Keratinocyte (primary cell): ENCODE measurements at regions not wholly inside any gene's neighbourhood (a gene's known extent, or its start where the extent isn't known, plus 50 kb on each side); places are given as distances from the start of the nearest gene placed in this dataset.

Source experiments
- DNase-seq: peaks from one replicate; pipeline ENCODE4 v3.0.0-alpha.2; 2011; ENCODE audit warnings: low read depth, missing footprints, low spot score
- FAIRE-seq: peaks from 2 replicates; lab custom pipeline; 2011; peaks lifted over from hg19 to GRCh38; lab: Jason Lieb, UNC
- H2AFZ ChIP-seq: 2 replicates; pipeline ENCODE4 v1.6.0; 2012; ENCODE audit warnings: low read length, control low read depth, inconsistent platforms; ENCODE audit not compliant: control insufficient read depth
- H3K27ac ChIP-seq: 2 replicates; pipeline ENCODE4 v1.5.1; 2011; ENCODE audit warnings: low read length; ENCODE audit not compliant: control insufficient read depth, insufficient read depth
- H3K27me3 ChIP-seq: 3 replicates; pipeline ENCODE4 v1.6.0; 2011; ENCODE audit warnings: low read length; ENCODE audit not compliant: control insufficient read depth, insufficient read depth; ENCODE audit errors: extremely low read depth
- H3K36me3 ChIP-seq, 2 experiments: 2 replicates in 1 of 2; 3 replicates in 1 of 2; pipeline ENCODE4 v1.5.1; 2011; ENCODE audit warnings: low read length in 2 of 2, mild to moderate bottlenecking in 1 of 2; ENCODE audit not compliant: control insufficient read depth in 2 of 2, insufficient read depth in 2 of 2; ENCODE audit errors: extremely low read depth in 1 of 2
- H3K4me1 ChIP-seq: 3 replicates; pipeline ENCODE4 v1.5.1; 2011; ENCODE audit warnings: low read length; ENCODE audit not compliant: control insufficient read depth, insufficient read depth; ENCODE audit errors: extremely low read depth
- H3K4me2 ChIP-seq: 3 replicates; pipeline ENCODE4 v1.6.0; 2011; ENCODE audit warnings: low read depth, low read length; ENCODE audit not compliant: control insufficient read depth, insufficient read depth; ENCODE audit errors: extremely low read depth
- H3K4me3 ChIP-seq, 3 experiments: fragments of 200-600 bp in 1 of 3; sonication (generic) in 1 of 3; 2 replicates in 2 of 3; 3 replicates in 1 of 3; pipeline ENCODE4 v1.5.1; 2011 to 2016; ENCODE audit warnings: low read length in 3 of 3, mild to moderate bottlenecking in 3 of 3, control low read depth in 2 of 3, inconsistent platforms in 1 of 3, low read depth in 1 of 3, mixed read lengths in 1 of 3, mixed run types in 1 of 3, moderate library complexity in 1 of 3; ENCODE audit not compliant: control insufficient read depth in 2 of 3, insufficient read depth in 2 of 3; ENCODE audit errors: extremely low read depth in 1 of 3
- H3K79me2 ChIP-seq: 2 replicates; pipeline ENCODE4 v1.6.0; 2012; ENCODE audit warnings: low read length; ENCODE audit not compliant: control insufficient read depth, insufficient read depth
- H3K9ac ChIP-seq: 3 replicates; pipeline ENCODE4 v1.6.0; 2011; ENCODE audit warnings: low read length; ENCODE audit not compliant: control insufficient read depth, insufficient read depth; ENCODE audit errors: extremely low read depth
- H3K9me1 ChIP-seq: 3 replicates; pipeline ENCODE4 v1.6.0; 2011; ENCODE audit warnings: low read length; ENCODE audit not compliant: control insufficient read depth, insufficient read depth; ENCODE audit errors: extremely low read depth
- H3K9me3 ChIP-seq: 2 replicates; pipeline ENCODE4 v1.5.1; 2012; ENCODE audit warnings: low read depth, low read length; ENCODE audit not compliant: control insufficient read depth
- H4K20me1 ChIP-seq: 3 replicates; pipeline ENCODE4 v1.6.0; 2011; ENCODE audit warnings: low read length; ENCODE audit not compliant: control insufficient read depth, insufficient read depth; ENCODE audit errors: extremely low read depth
- CTCF ChIP-seq, 3 experiments: IDR thresholded peaks in 1 of 3; conservative IDR thresholded peaks in 1 of 3; optimal IDR thresholded peaks in 1 of 3; 2 replicates in 2 of 3; 3 replicates in 1 of 3; pipeline versions ENCODE3 to v1.5.1; 2011; ENCODE audit warnings: low read length in 3 of 3, mild to moderate bottlenecking in 3 of 3, moderate library complexity in 2 of 3, control low read depth in 1 of 3, inconsistent platforms in 1 of 3; ENCODE audit not compliant: insufficient read depth in 2 of 3; ENCODE audit errors: extremely low read depth in 1 of 3
- EZH2 ChIP-seq: IDR thresholded peaks from one replicate; pipeline ENCODE4 v1.6.1; 2012; ENCODE audit warnings: inconsistent platforms, mild to moderate bottlenecking, low read length, moderate library complexity
- dilution Hi-C: fragments of 300-500 bp; cut with MboI; formaldehyde crosslinking; loops from one replicate; pipeline ENCODE4 v1.7.0; 2020; ENCODE audit warnings: low sequenced_read_pairs; ENCODE audit not compliant: extremely low pct_ligation_motif_present

GRCh38 chr3:76694063-76694462 lies 345.8 kb upstream of the ROBO2 start:
- dilution Hi-C loops, result no loop called here
- FAIRE-seq, result no peak

DNA sequence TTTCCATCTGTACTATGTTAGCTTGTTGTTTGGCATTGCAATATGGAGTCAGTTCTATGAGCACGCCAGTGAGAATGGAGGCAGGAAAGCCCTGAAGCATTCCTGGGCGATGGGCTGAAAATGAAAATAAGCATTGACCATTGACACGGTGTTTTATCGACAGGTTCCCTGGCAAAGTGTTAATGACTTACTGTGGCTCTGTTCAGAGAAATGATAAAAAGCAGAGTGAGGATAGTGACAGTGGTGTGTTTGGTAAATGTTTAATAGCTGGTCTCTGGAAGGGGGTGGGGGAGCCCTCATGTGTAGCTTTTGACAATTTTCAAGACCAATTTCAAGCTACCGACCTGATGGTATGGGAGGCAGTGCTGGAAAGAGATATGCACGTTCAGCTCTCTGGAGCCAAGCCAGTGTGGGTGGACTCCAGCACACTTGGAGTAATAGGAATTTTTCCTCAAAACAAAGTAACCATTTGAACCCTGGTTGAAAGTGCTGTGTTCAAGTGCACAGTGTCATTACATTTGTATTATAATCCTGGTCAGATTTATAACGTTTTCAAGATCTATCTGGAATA lies 341.7 kb upstream of the ROBO2 start:
- Histone ChIP-seq H3K4me2 (no peak overlapping the region), H3K27ac (no peak overlapping the region), H3K9ac (no peak overlapping the region), H3K27me3 (no peaks in the 10 kb centered on the region), H3K4me1 (no peaks in the 10 kb centered on the region), H2AFZ (no peak overlapping the region), H4K20me1 (no peaks in the 10 kb centered on the region), H3K79me2 (no peaks in the 10 kb centered on the region), H3K4me3 (no peak overlapping the region), H3K9me1 (no peaks in the 10 kb centered on the region), H3K36me3 (no peaks in the 10 kb centered on the region), H3K9me3 (no peaks in the 10 kb centered on the region)
- DNase-seq, result no peak
- no peak for TF ChIP-seq EZH2
- TF ChIP-seq CTCF (optimal IDR thresholded peaks at IDR 0.05 in 1 of 3, IDR thresholded peaks at IDR 0.05 in 1 of 3, conservative IDR thresholded peaks at IDR 0.05 in 1 of 3; ENCODE audit: extremely low read depth in 1 of 3, insufficient read depth in 2 of 3, low read length in 3 of 3), result no peak
- dilution Hi-C loops, result no loop called here
- FAIRE-seq, result no peak

More at GRCh38 chr3:76694063-76694462, 345.8 kb upstream of the ROBO2 start:
- Histone ChIP-seq H3K9me1 (no peaks in the 10 kb centered on the region), H3K9me3 (no peaks in the 10 kb centered on the region), H3K4me2 (no peak overlapping the region), H3K79me2 (no peaks in the 10 kb centered on the region), H4K20me1 (no peaks in the 10 kb centered on the region), H3K4me1 (no peaks in the 10 kb centered on the region), H3K4me3 (no peak overlapping the region), H2AFZ (no peak overlapping the region), H3K36me3 (no peaks in the 10 kb centered on the region), H3K27ac (no peak overlapping the region), H3K27me3 (no peaks in the 10 kb centered on the region), H3K9ac (no peak overlapping the region)
- TF ChIP-seq EZH2, result no peak
- TF ChIP-seq CTCF (optimal IDR thresholded peaks at IDR 0.05 in 1 of 3, IDR thresholded peaks at IDR 0.05 in 1 of 3, conservative IDR thresholded peaks at IDR 0.05 in 1 of 3; ENCODE audit: extremely low read depth in 1 of 3, insufficient read depth in 2 of 3, low read length in 3 of 3), result no peak
- DNase-seq, result no peak
